CD14-positive monocyte (primary cell): ENCODE measurements at regions not wholly inside any gene's neighbourhood (a gene's known extent, or its start where the extent isn't known, plus 50 kb on each side); places are given as distances from the start of the nearest gene placed in this dataset.

Source experiments
- DNase-seq, 3 donors: peaks; one replicate each; pipeline ENCODE4 v3.0.0-alpha.2; 2011 to 2022
- H2AFZ ChIP-seq: 2 replicates; pipeline ENCODE4 v1.6.0; 2012; ENCODE audit warnings: mild to moderate bottlenecking, low read depth, low read length, inconsistent platforms; ENCODE audit not compliant: insufficient read depth, poor library complexity, severe bottlenecking
- H3K27ac ChIP-seq, 2 donors: 1 replicate in 1 of 2; 2 replicates in 1 of 2; pipeline ENCODE4 v1.5.1; 2012 to 2013; ENCODE audit warnings: low read length in 2 of 2, control low read depth in 1 of 2, inconsistent platforms in 1 of 2, low read depth in 1 of 2, mild to moderate bottlenecking in 1 of 2
- H3K27me3 ChIP-seq, 2 donors: one replicate each; pipeline versions ENCODE4 v1.6.0 to v1.6.1; 2011 to 2013; ENCODE audit warnings: low read length in 2 of 2; ENCODE audit not compliant: control insufficient read depth in 2 of 2, insufficient read depth in 2 of 2
- H3K36me3 ChIP-seq, 2 donors: replicated peaks in 1 of 2; 1 replicate in 1 of 2; 2 replicates in 1 of 2; pipeline versions ENCODE4 v1.5.1 to v1.6.1; 2012 to 2013; ENCODE audit warnings: low read length in 2 of 2, control low read depth in 1 of 2, inconsistent platforms in 1 of 2, mild to moderate bottlenecking in 1 of 2; ENCODE audit not compliant: insufficient read depth in 2 of 2, control insufficient read depth in 1 of 2
- H3K4me1 ChIP-seq, 2 donors: 1 replicate in 1 of 2; 2 replicates in 1 of 2; pipeline versions ENCODE4 v1.5.1 to v1.6.1; 2012 to 2013; ENCODE audit warnings: low read length in 2 of 2, control low read depth in 1 of 2, inconsistent platforms in 1 of 2, mild to moderate bottlenecking in 1 of 2, moderate library complexity in 1 of 2; ENCODE audit not compliant: insufficient read depth in 2 of 2, control insufficient read depth in 1 of 2
- H3K4me2 ChIP-seq: replicated peaks from 2 replicates; pipeline ENCODE3; 2012; ENCODE audit warnings: low read length, moderate library complexity, mild to moderate bottlenecking; ENCODE audit not compliant: poor library complexity, severe bottlenecking; ENCODE audit errors: extremely low read depth
- H3K4me3 ChIP-seq, 3 experiments: fragments of 200-600 bp in 1 of 3; sonication (generic) in 1 of 3; replicated peaks in 1 of 3; 1 replicate in 2 of 3; 2 replicates in 1 of 3; pipeline ENCODE4 v1.5.1; 2011 to 2013; ENCODE audit warnings: low read length in 3 of 3, mild to moderate bottlenecking in 3 of 3, control low read depth in 2 of 3, low read depth in 2 of 3, inconsistent platforms in 1 of 3, moderate library complexity in 1 of 3
- H3K79me2 ChIP-seq: 2 replicates; pipeline ENCODE4 v1.6.0; 2012; ENCODE audit warnings: mild to moderate bottlenecking, control low read depth, inconsistent platforms, low read length, moderate library complexity; ENCODE audit not compliant: insufficient read depth
- H3K9ac ChIP-seq: 2 replicates; pipeline ENCODE4 v1.6.0; 2017; ENCODE audit warnings: low read length, mild to moderate bottlenecking; ENCODE audit not compliant: insufficient read depth, poor library complexity, severe bottlenecking
- H3K9me3 ChIP-seq, 2 donors: replicated peaks in 1 of 2; 1 replicate in 1 of 2; 2 replicates in 1 of 2; pipeline versions ENCODE4 v1.5.1 to v1.6.1; 2012 to 2013; ENCODE audit warnings: low read length in 2 of 2, control low read depth in 1 of 2; ENCODE audit not compliant: control insufficient read depth in 1 of 2, insufficient read depth in 1 of 2
- H4K20me1 ChIP-seq: 2 replicates; pipeline ENCODE4 v1.6.0; 2012; ENCODE audit warnings: mild to moderate bottlenecking, low read length, control low read depth, moderate library complexity; ENCODE audit not compliant: insufficient read depth
- H3K27ac Mint-ChIP-seq, 7 donors: one replicate each; pipeline ENCODE4 v1.8.0; 2020; ENCODE audit warnings: mild to moderate bottlenecking in 7 of 7, mixed read lengths in 7 of 7, moderate library complexity in 6 of 7, inconsistent platforms in 2 of 7
- H3K27me3 Mint-ChIP-seq, 3 donors: one replicate each; pipeline ENCODE4 v1.8.0; 2021 to 2022; ENCODE audit warnings: low read depth in 3 of 3, mild to moderate bottlenecking in 3 of 3, mixed read lengths in 3 of 3, moderate library complexity in 3 of 3, inconsistent platforms in 1 of 3
- H3K36me3 Mint-ChIP-seq, 2 donors: one replicate each; pipeline ENCODE4 v1.8.0; 2020; ENCODE audit warnings: mixed read lengths in 2 of 2, inconsistent platforms in 1 of 2, mild to moderate bottlenecking in 1 of 2
- H3K4me1 Mint-ChIP-seq: one replicate; pipeline ENCODE4 v1.8.0; 2020; ENCODE audit warnings: mild to moderate bottlenecking, mixed read lengths
- H3K4me3 Mint-ChIP-seq, 2 donors: one replicate each; pipeline ENCODE4 v1.8.0; 2020; ENCODE audit warnings: mild to moderate bottlenecking in 2 of 2, mixed read lengths in 2 of 2, moderate library complexity in 1 of 2
- H3K9me3 Mint-ChIP-seq, 7 donors: one replicate each; pipeline ENCODE4 v1.8.0; 2020 to 2022; ENCODE audit warnings: mixed read lengths in 7 of 7, mild to moderate bottlenecking in 6 of 7, moderate library complexity in 6 of 7, inconsistent platforms in 2 of 7
- CTCF ChIP-seq: fragments of 200-600 bp; IDR thresholded peaks from one replicate; pipeline ENCODE4 v1.8.0; 2022; ENCODE audit warnings: antibody characterized with exemption, mild to moderate bottlenecking
- WGBS: methylation state at CpG from one replicate; pipeline ENCODE4 v1.1.5; 2013; ENCODE audit warnings: missing lambda C conversion rate; ENCODE audit not compliant: insufficient coverage; 5-methylcytosine and 5-hydroxymethylcytosine counted together
- intact Hi-C, 2 donors: fragments of 100-400 bp; cut with micrococcal nuclease; formaldehyde crosslinking; loops; one replicate each; pipeline versions ENCODE4 v1.15.0 to v1.15.1; 2023

- Mint-ChIP-seq H3K36me3 (no peaks in the 10 kb centered on the region), H3K4me3 (no peak overlapping the region), H3K27ac (no peak overlapping the region), H3K9me3 (peaks cover 0 to 3% (median 2%) of the 10 kb centered on the region in 7 donors), H3K27me3 (peaks cover 0 to 12% (median 10%) of the 10 kb centered on the region in 3 donors), H3K4me1 (peaks cover 15% of the 10 kb centered on the region)
- no peak overlapping the region for H3K4me2 ChIP-seq
- H3K4me1 ChIP-seq, result no peaks in the 10 kb centered on the region
- H3K79me2 ChIP-seq, result no peaks in the 10 kb centered on the region
- no peak overlapping the region for H2AFZ ChIP-seq
- no peaks in the 10 kb centered on the region for H3K27me3 ChIP-seq
- no peak overlapping the region for H3K27ac ChIP-seq
- intact Hi-C loops, result no loop called here
- no peak for DNase-seq
- TF ChIP-seq CTCF, result no peak
- WGBS, result 61% methylated on average over 8 of the region's 8 CpGs
- H4K20me1 ChIP-seq, result no peaks in the 10 kb centered on the region
- no peaks in the 10 kb centered on the region for H3K9me3 ChIP-seq
- no peaks in the 10 kb centered on the region for H3K36me3 ChIP-seq
- no peak overlapping the region for H3K4me3 ChIP-seq
- H3K9ac ChIP-seq, result no peak overlapping the region
Observed at GRCh38 chr19:28401739-28402424, 811.1 kb downstream of the UQCRFS1 start.

- intact Hi-C loops, result no loop called here
- Histone ChIP-seq H2AFZ (no peak overlapping the region), H3K9me3 (no peaks in the 10 kb centered on the region), H3K4me2 (no peak overlapping the region), H3K9ac (no peak overlapping the region), H4K20me1 (no peaks in the 10 kb centered on the region), H3K4me3 (no peak overlapping the region), H3K27me3 (no peaks in the 10 kb centered on the region), H3K4me1 (no peaks in the 10 kb centered on the region), H3K27ac (no peak overlapping the region), H3K79me2 (no peaks in the 10 kb centered on the region), H3K36me3 (no peaks in the 10 kb centered on the region)
- no peak for TF ChIP-seq CTCF
- Mint-ChIP-seq H3K36me3 (no peaks in the 10 kb centered on the region), H3K27ac (no peak overlapping the region), H3K9me3 (peaks cover 0 to 5% (median 2%) of the 10 kb centered on the region in 7 donors), H3K4me3 (no peak overlapping the region), H3K27me3 (peaks cover 0 to 12% (median 4%) of the 10 kb centered on the region in 3 donors), H3K4me1 (peaks cover 15% of the 10 kb centered on the region)
- WGBS, result 100% methylated on average over 3 of the region's 5 CpGs
- no peak for DNase-seq
Observed at GRCh38 chr19:28400953-28401671, 811.8 kb downstream of the UQCRFS1 start.
